ENCODE measurements at regions not wholly inside any gene's neighbourhood (a gene's known extent, or its start where the extent isn't known, plus 50 kb on each side); places are given as distances from the start of the nearest gene placed in this dataset.

- no peak overlapping the region for H3K4me3 ChIP-seq (ENCODE audit: low read depth, low read length)
- TF ChIP-seq CTCF (IDR thresholded peaks at IDR 0.05; ENCODE audit: low read depth, low read length): no peak
Measured at GRCh38 chr2:59012971-59013370, 771.8 kb upstream of the FANCL start.

GRCh38 chr2:59012234-59012633, 771.1 kb upstream of the FANCL start:
- no peak for TF ChIP-seq CTCF (IDR thresholded peaks at IDR 0.05; ENCODE audit: low read depth, low read length)
- H3K4me3 ChIP-seq (ENCODE audit: low read depth, low read length): no peak overlapping the region

GRCh38 chr2:59008950-59009349, 767.8 kb upstream of the FANCL start:
- no peak overlapping the region for H3K4me3 ChIP-seq (ENCODE audit: low read depth, low read length)
- no peak for TF ChIP-seq CTCF (IDR thresholded peaks at IDR 0.05; ENCODE audit: low read depth, low read length)

GRCh38 chr2:59005836-59006615, 764.9 kb upstream of the FANCL start:
- TF ChIP-seq CTCF (IDR thresholded peaks at IDR 0.05; ENCODE audit: low read depth, low read length): no peak
- no peak overlapping the region for H3K4me3 ChIP-seq (ENCODE audit: low read depth, low read length)

GRCh38 chr2:59004621-59005020, 763.5 kb upstream of the FANCL start:
- TF ChIP-seq CTCF (IDR thresholded peaks at IDR 0.05; ENCODE audit: low read depth, low read length): no peak
- no peak overlapping the region for H3K4me3 ChIP-seq (ENCODE audit: low read depth, low read length)

GRCh38 chr2:59000796-59001195, 759.7 kb upstream of the FANCL start:
- H3K4me3 ChIP-seq (ENCODE audit: low read depth, low read length): no peak overlapping the region
- TF ChIP-seq CTCF (IDR thresholded peaks at IDR 0.05; ENCODE audit: low read depth, low read length): no peak

- TF ChIP-seq CTCF (IDR thresholded peaks at IDR 0.05; ENCODE audit: low read depth, low read length): no peak
Measured at GRCh38 chr2:58992062-58992706, 751.1 kb upstream of the FANCL start.

More at GRCh38 chr2:58992062-58992706, 751.1 kb upstream of the FANCL start:
- H3K4me3 ChIP-seq (ENCODE audit: low read depth, low read length): no peak overlapping the region

Measured in WI38 (cell line).